PC-3 (cell line): ENCODE measurements at regions not wholly inside any gene's neighbourhood (a gene's known extent, or its start where the extent isn't known, plus 50 kb on each side); places are given as distances from the start of the nearest gene placed in this dataset.
A peak's percentile ranks its signal among the peaks of the same experiment; 100 is the strongest.

Experiments
- ATAC-seq: fragments of 200-7000 bp; cut with Tn5 transposase; 2 replicates; pipeline ENCODE4 v1.9.1; 2020; ENCODE audit warnings: mild to moderate bottlenecking, moderate library complexity
- BruUV-seq: library from RNA; stranded (reverse); fragments of 400-500 nt; replicated peaks from 2 replicates; lab custom pipeline; 2021; lab: Mats Ljungman, UMichigan
- CTCF ChIA-PET: fragments of 300-600 bp; sonication (Branson Sonifier 250); formaldehyde crosslinking; loops from one replicate; lab custom pipeline; 2022; ENCODE audit warnings: antibody characterized with exemption; lab: Charles Lee
- POLR2A ChIA-PET: fragments of 300-600 bp; sonication (Branson Sonifier 250); formaldehyde crosslinking; loops from one replicate; lab custom pipeline; 2022; ENCODE audit warnings: antibody characterized with exemption; ENCODE audit not compliant: unreplicated experiment; lab: Charles Lee
- DNase-seq: peaks from one replicate; pipeline ENCODE4 v3.0.0-alpha.2; 2015
- H2AFZ ChIP-seq: fragments of 300-600 bp; sonication (generic); 2 replicates; pipeline ENCODE4 v1.6.0; 2016; ENCODE audit warnings: antibody characterized with exemption, low read length
- H3F3A ChIP-seq: fragments of 300-600 bp; sonication (generic); one replicate; pipeline ENCODE4 v1.6.0; 2017; ENCODE audit warnings: antibody characterized with exemption, low read length, control low read depth, mild to moderate bottlenecking; ENCODE audit not compliant: unreplicated experiment
- H3K27ac ChIP-seq: fragments of 300-600 bp; sonication (generic); 2 replicates; pipeline ENCODE4 v1.5.1; 2016; ENCODE audit warnings: mild to moderate bottlenecking, low read length
- H3K27me3 ChIP-seq: fragments of 300-600 bp; sonication (generic); 2 replicates; pipeline ENCODE4 v1.6.1; 2016; ENCODE audit warnings: low read length, mixed read lengths
- H3K36me3 ChIP-seq: fragments of 300-600 bp; sonication (generic); 2 replicates; pipeline ENCODE4 v1.6.1; 2016; ENCODE audit warnings: low read depth, mixed run types, low read length, mixed read lengths
- H3K4me1 ChIP-seq: fragments of 300-600 bp; sonication (generic); 2 replicates; pipeline ENCODE4 v1.5.1; 2016; ENCODE audit warnings: low read length; ENCODE audit not compliant: insufficient read depth
- H3K4me2 ChIP-seq: fragments of 300-600 bp; sonication (generic); 2 replicates; pipeline ENCODE4 v1.6.0; 2016; ENCODE audit warnings: low read length
- H3K4me3 ChIP-seq: fragments of 300-600 bp; sonication (generic); 2 replicates; pipeline ENCODE4 v1.5.1; 2016; ENCODE audit warnings: mild to moderate bottlenecking, low read length, mixed read lengths
- H3K79me2 ChIP-seq: fragments of 300-600 bp; sonication (generic); 2 replicates; pipeline ENCODE4 v1.6.1; 2017; ENCODE audit warnings: low read length, mixed read lengths
- H3K9ac ChIP-seq: fragments of 300-600 bp; sonication (generic); 2 replicates; pipeline ENCODE4 v1.6.0; 2016; ENCODE audit warnings: mild to moderate bottlenecking, low read length
- H3K9me2 ChIP-seq: fragments of 300-600 bp; sonication (generic); replicated peaks from 2 replicates; pipeline ENCODE4 v1.6.1; 2016; ENCODE audit warnings: mixed run types, low read length, mixed read lengths
- H3K9me3 ChIP-seq: fragments of 300-600 bp; sonication (generic); 2 replicates; pipeline ENCODE4 v1.6.1; 2016; ENCODE audit warnings: low read length, mixed read lengths
- H4K20me1 ChIP-seq: fragments of 300-600 bp; sonication (generic); 2 replicates; pipeline ENCODE4 v1.6.1; 2016; ENCODE audit warnings: low read length, mixed read lengths
- EZH2 ChIP-seq: fragments of 300-600 bp; sonication (generic); IDR thresholded peaks from one replicate; pipeline ENCODE4 v1.6.1; 2017; ENCODE audit warnings: antibody characterized with exemption, mild to moderate bottlenecking, low read length; ENCODE audit not compliant: unreplicated experiment
- EZH2phosphoT487 ChIP-seq: fragments of 300-600 bp; sonication (generic); IDR thresholded peaks from 2 replicates; pipeline ENCODE4 v1.6.1; 2018; ENCODE audit warnings: mild to moderate bottlenecking, antibody characterized with exemption, low read length, borderline replicate concordance
- intact Hi-C: fragments of 100-400 bp; cut with micrococcal nuclease; formaldehyde crosslinking; loops from 2 replicates; pipeline ENCODE4 v1.9.0; 2023
- TF ChIP-seq, protein P1 (sequence below): fragments of 300-600 bp; sonication (generic); conservative IDR thresholded peaks from 2 replicates; pipeline ENCODE4 v1.5.1; 2017; ENCODE audit warnings: antibody characterized with exemption, low read depth, mild to moderate bottlenecking, low read length

- CTCF ChIA-PET = interaction anchor here (0.6 kb wide), 1 partner anchor 192 kb away, joined by 3 read pairs; no protein-coding TSS in a partner anchor
- Histone ChIP-seq H3K27ac (no peak overlapping the region), H3K4me3 (no peak overlapping the region), H3K4me1 (no peaks in the 10 kb centered on the region), H3K36me3 (no peaks in the 10 kb centered on the region), H3K9ac (no peak overlapping the region), H3F3A (no peaks in the 10 kb centered on the region), H3K27me3 (no peaks in the 10 kb centered on the region), H3K79me2 (no peaks in the 10 kb centered on the region), H3K9me3 (no peaks in the 10 kb centered on the region), H3K9me2 (no peaks in the 10 kb centered on the region), H4K20me1 (no peaks in the 10 kb centered on the region), H2AFZ (no peak overlapping the region), H3K4me2 (no peak overlapping the region)
- POLR2A ChIA-PET = no interaction called here
- intact Hi-C loops = loop anchor here (5.0 kb wide), 1 partner anchor 767 kb away; no protein-coding TSS in a partner anchor
- no TSS peak for BruUV-seq
- ATAC-seq = no peak
- no peak for DNase-seq
- TF ChIP-seq EZH2 (no peak), EZH2phosphoT487 (no peak)
- TF ChIP-seq, protein P1, sequence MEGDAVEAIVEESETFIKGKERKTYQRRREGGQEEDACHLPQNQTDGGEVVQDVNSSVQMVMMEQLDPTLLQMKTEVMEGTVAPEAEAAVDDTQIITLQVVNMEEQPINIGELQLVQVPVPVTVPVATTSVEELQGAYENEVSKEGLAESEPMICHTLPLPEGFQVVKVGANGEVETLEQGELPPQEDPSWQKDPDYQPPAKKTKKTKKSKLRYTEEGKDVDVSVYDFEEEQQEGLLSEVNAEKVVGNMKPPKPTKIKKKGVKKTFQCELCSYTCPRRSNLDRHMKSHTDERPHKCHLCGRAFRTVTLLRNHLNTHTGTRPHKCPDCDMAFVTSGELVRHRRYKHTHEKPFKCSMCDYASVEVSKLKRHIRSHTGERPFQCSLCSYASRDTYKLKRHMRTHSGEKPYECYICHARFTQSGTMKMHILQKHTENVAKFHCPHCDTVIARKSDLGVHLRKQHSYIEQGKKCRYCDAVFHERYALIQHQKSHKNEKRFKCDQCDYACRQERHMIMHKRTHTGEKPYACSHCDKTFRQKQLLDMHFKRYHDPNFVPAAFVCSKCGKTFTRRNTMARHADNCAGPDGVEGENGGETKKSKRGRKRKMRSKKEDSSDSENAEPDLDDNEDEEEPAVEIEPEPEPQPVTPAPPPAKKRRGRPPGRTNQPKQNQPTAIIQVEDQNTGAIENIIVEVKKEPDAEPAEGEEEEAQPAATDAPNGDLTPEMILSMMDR = no peak
Observed at GRCh38 chr6:76684875-76685274, 612.4 kb upstream of the IMPG1 start.

DNA sequence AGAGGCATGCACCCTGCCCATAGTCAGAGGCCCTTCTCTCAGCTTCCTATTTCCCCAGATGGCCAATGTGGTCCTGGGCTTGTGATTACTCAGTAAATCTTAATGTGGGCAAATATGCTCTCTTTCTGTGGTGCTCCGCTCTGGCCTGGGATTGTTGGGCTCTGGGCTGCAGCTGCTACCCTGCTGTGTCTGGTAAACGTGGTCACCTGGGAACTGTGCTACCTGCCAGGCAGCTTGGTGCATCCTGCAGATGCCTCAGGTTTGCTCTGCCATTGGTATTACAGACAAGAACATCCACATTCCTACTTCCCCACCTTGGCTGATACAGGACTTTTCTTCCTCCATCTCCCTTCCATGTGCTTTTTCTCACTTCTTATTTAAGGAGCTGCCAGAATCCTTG, 611.5 kb upstream of the IMPG1 start:
- H3K79me2 ChIP-seq = no peaks in the 10 kb centered on the region
- no peak for TF ChIP-seq EZH2
- TF ChIP-seq, protein P1 = no peak
- TF ChIP-seq EZH2phosphoT487 = no peak
- CTCF ChIA-PET = no interaction called here

DNA sequence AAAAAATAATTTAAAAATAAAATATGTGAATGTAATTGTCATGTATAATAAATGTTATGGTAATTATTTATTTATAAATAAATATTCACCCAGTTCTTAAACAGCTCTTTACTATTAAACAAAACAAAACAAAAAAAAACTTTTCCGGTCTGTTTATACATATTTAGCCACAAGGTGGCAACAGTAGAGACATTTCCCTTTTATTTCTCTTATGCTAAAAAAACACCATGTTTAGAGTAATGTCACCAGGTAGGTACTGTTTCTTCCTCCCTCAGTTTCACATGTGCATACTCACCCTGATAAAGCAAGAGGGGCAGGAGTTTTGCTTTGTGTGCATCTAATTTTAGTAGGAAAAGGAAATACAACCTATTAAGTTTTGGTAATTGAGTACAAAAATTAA, 610.4 kb upstream of the IMPG1 start:
- Histone ChIP-seq H3F3A (no peaks in the 10 kb centered on the region), H3K4me1 (no peaks in the 10 kb centered on the region), H3K79me2 (no peaks in the 10 kb centered on the region), H3K27ac (no peak overlapping the region), H3K9me3 (no peaks in the 10 kb centered on the region), H3K36me3 (no peaks in the 10 kb centered on the region), H2AFZ (no peak overlapping the region), H3K9ac (no peak overlapping the region), H3K27me3 (no peaks in the 10 kb centered on the region), H4K20me1 (no peaks in the 10 kb centered on the region), H3K4me3 (no peak overlapping the region), H3K9me2 (no peaks in the 10 kb centered on the region), H3K4me2 (no peak overlapping the region)
- ChIA-PET POLR2A (no interaction called here), CTCF (interaction anchor here (0.6 kb wide), 1 partner anchor 179 kb away, joined by 4 read pairs; no protein-coding TSS in a partner anchor)
- no TSS peak for BruUV-seq
- intact Hi-C loops = loop anchor here (1.0 to 5.0 kb wide), 2 partner anchors 194 to 769 kb away; no protein-coding TSS in a partner anchor
- TF ChIP-seq EZH2 = no peak
- TF ChIP-seq, protein P1 = peak; percentile 40
- DNase-seq = peak; percentile 28
- no peak for ATAC-seq

More for the DNA sequence above, 611.5 kb upstream of the IMPG1 start:
- H3K27me3 ChIP-seq = no peaks in the 10 kb centered on the region
- no peak overlapping the region for H3K4me3 ChIP-seq
- no peaks in the 10 kb centered on the region for H3K9me3 ChIP-seq
- no peak overlapping the region for H2AFZ ChIP-seq
- H3K36me3 ChIP-seq = no peaks in the 10 kb centered on the region
- ATAC-seq = no peak
- DNase-seq = no peak
- H3K9ac ChIP-seq = no peak overlapping the region
- POLR2A ChIA-PET = no interaction called here
- no peaks in the 10 kb centered on the region for H3F3A ChIP-seq
- H3K27ac ChIP-seq = no peak overlapping the region
- no peak overlapping the region for H3K4me2 ChIP-seq
- no TSS peak for BruUV-seq
- no peaks in the 10 kb centered on the region for H3K9me2 ChIP-seq
- intact Hi-C loops = loop anchor here (1.0 to 5.0 kb wide), 2 partner anchors 193 to 768 kb away; no protein-coding TSS in a partner anchor
- no peaks in the 10 kb centered on the region for H3K4me1 ChIP-seq
- H4K20me1 ChIP-seq = no peaks in the 10 kb centered on the region
